NT2/D1 (cell line): ENCODE measurements at regions not wholly inside any gene's neighbourhood (a gene's known extent, or its start where the extent isn't known, plus 50 kb on each side); places are given as distances from the start of the nearest gene placed in this dataset.

Experiments used
- YY1 ChIP-seq: IDR thresholded peaks from 2 replicates; pipeline ENCODE4 v1.6.1; 2011; ENCODE audit not compliant: insufficient read length, insufficient read depth
- ZNF274 ChIP-seq: IDR thresholded peaks from 2 replicates; pipeline ENCODE4 v1.6.1; 2011; ENCODE audit warnings: mild to moderate bottlenecking, low read depth, low read length

DNA sequence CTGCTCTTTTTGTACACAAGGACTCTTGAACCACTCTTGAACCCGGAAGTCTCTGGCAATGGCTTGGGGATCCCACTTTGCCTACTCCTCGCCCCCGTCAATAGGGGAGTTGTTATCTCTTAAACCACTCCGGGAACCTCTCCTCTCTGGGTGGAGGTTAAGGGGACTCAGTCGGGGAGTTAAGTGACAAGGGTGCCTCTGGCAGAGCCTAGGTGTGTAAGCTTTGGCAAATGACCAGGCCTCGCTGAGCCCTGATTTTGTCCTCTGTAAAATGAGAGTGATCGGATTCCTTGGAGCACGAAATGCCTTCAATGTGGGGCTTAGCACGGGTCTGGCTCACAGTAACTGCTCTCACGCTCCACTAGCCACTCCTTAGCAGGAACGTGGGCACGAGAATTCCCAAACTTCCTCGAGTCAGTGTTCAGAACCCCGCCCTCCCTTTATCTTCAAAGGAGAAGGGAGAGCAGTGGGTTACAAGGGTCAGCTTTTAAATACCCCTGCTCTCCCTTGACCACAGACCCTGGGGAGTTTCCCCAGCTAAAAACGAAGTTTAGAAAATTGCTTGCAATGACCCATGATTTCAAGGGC is 193.3 kb downstream of the KATNAL1 start:
- TF ChIP-seq YY1 (no peak), ZNF274 (no peak)
